H9 (cell line): ENCODE measurements at regions not wholly inside any gene's neighbourhood (a gene's known extent, or its start where the extent isn't known, plus 50 kb on each side); places are given as distances from the start of the nearest gene placed in this dataset.

ENCODE experiments used
- DNase-seq: peaks from one replicate; pipeline ENCODE4 v3.0.0-alpha.2; 2017
- H2AFZ ChIP-seq: one replicate; pipeline ENCODE4 v1.6.1; 2013; ENCODE audit warnings: mild to moderate bottlenecking, low read length, control low read depth, moderate library complexity
- H2AK5ac ChIP-seq: 2 replicates; pipeline ENCODE4 v1.6.1; 2013; ENCODE audit warnings: low read length, control low read depth, mixed read lengths; ENCODE audit not compliant: insufficient read length
- H2BK120ac ChIP-seq: one replicate; pipeline ENCODE4 v1.6.1; 2013; ENCODE audit warnings: low read depth, mild to moderate bottlenecking, low read length, control low read depth, inconsistent platforms; ENCODE audit not compliant: poor library complexity, severe bottlenecking
- H2BK12ac ChIP-seq: 2 replicates; pipeline ENCODE4 v1.6.1; 2013; ENCODE audit warnings: low read length, control low read depth, mixed read lengths, low read depth; ENCODE audit not compliant: insufficient read length
- H2BK15ac ChIP-seq: 2 replicates; pipeline ENCODE4 v1.6.1; 2013; ENCODE audit warnings: low read depth, low read length, control low read depth
- H2BK20ac ChIP-seq: one replicate; pipeline ENCODE4 v1.6.1; 2013; ENCODE audit warnings: low read depth, mild to moderate bottlenecking, low read length, control low read depth, inconsistent platforms; ENCODE audit not compliant: poor library complexity, severe bottlenecking
- H2BK5ac ChIP-seq: 2 replicates; pipeline ENCODE4 v1.6.1; 2013; ENCODE audit warnings: low read length, control low read depth, mixed read lengths; ENCODE audit not compliant: insufficient read length
- H3K14ac ChIP-seq: 2 replicates; pipeline ENCODE4 v1.6.1; 2013; ENCODE audit warnings: low read length, control low read depth; ENCODE audit not compliant: insufficient read depth
- H3K18ac ChIP-seq: 2 replicates; pipeline ENCODE4 v1.6.1; 2013; ENCODE audit warnings: low read depth, mild to moderate bottlenecking, mixed read lengths, low read length, control low read depth; ENCODE audit not compliant: insufficient read length
- H3K23ac ChIP-seq: 2 replicates; pipeline ENCODE4 v1.6.1; 2013; ENCODE audit warnings: low read length, control low read depth, mixed read lengths, low read depth; ENCODE audit not compliant: insufficient read length
- H3K23me2 ChIP-seq: 2 replicates; pipeline ENCODE4 v1.6.1; 2013; ENCODE audit warnings: low read depth, mild to moderate bottlenecking, mixed read lengths, low read length, control low read depth; ENCODE audit not compliant: insufficient read length, poor library complexity, severe bottlenecking
- H3K27ac ChIP-seq: 2 replicates; pipeline ENCODE4 v1.5.1; 2013; ENCODE audit warnings: low read length, control low read depth, mixed read lengths, low read depth; ENCODE audit not compliant: insufficient read length
- H3K27me3 ChIP-seq: 2 replicates; pipeline ENCODE4 v1.6.1; 2013; ENCODE audit warnings: low read length, control low read depth, inconsistent platforms; ENCODE audit not compliant: insufficient read depth
- H3K4ac ChIP-seq: 2 replicates; pipeline ENCODE4 v1.6.1; 2013; ENCODE audit warnings: low read depth, mild to moderate bottlenecking, control low read depth, inconsistent platforms, low read length, moderate library complexity
- H3K4me1 ChIP-seq: 2 replicates; pipeline ENCODE4 v1.6.1; 2013; ENCODE audit warnings: low read length, control low read depth, inconsistent platforms; ENCODE audit not compliant: insufficient read depth
- H3K4me2 ChIP-seq: 2 replicates; pipeline ENCODE4 v1.6.1; 2013; ENCODE audit warnings: low read length, control low read depth, mixed read lengths; ENCODE audit not compliant: insufficient read length, insufficient read depth
- H3K56ac ChIP-seq: 2 replicates; pipeline ENCODE4 v1.6.1; 2013; ENCODE audit warnings: low read depth, mild to moderate bottlenecking, mixed read lengths, low read length, control low read depth; ENCODE audit not compliant: insufficient read length
- H3K79me1 ChIP-seq: 2 replicates; pipeline ENCODE4 v1.6.1; 2013; ENCODE audit warnings: low read depth, mild to moderate bottlenecking, moderate library complexity, low read length, control low read depth, inconsistent platforms; ENCODE audit not compliant: insufficient read depth, poor library complexity, severe bottlenecking
- H3K79me2 ChIP-seq: 2 replicates; pipeline ENCODE4 v1.6.1; 2013; ENCODE audit warnings: low read length, control low read depth, inconsistent platforms; ENCODE audit not compliant: insufficient read depth
- H3K9ac ChIP-seq: 2 replicates; pipeline ENCODE4 v1.6.1; 2013; ENCODE audit warnings: low read length, control low read depth, mixed read lengths; ENCODE audit not compliant: insufficient read length; ENCODE audit errors: extremely low read depth
- H3K9me3 ChIP-seq: one replicate; pipeline ENCODE4 v1.6.1; 2013; ENCODE audit warnings: low read depth, low read length, inconsistent platforms; ENCODE audit not compliant: control insufficient read depth
- H3T11ph ChIP-seq: one replicate; pipeline ENCODE4 v1.6.1; 2013; ENCODE audit warnings: mild to moderate bottlenecking, low read length, control low read depth, inconsistent platforms
- H4K20me1 ChIP-seq: one replicate; pipeline ENCODE4 v1.6.1; 2013; ENCODE audit not compliant: control insufficient read depth, insufficient read length, insufficient read depth
- H4K5ac ChIP-seq: 2 replicates; pipeline ENCODE4 v1.6.1; 2013; ENCODE audit warnings: low read depth, mild to moderate bottlenecking, mixed read lengths, low read length, control low read depth; ENCODE audit not compliant: insufficient read length
- H4K8ac ChIP-seq: replicated peaks from 2 replicates; pipeline ENCODE4 v1.6.1; 2013; ENCODE audit warnings: low read length, control low read depth, mixed read lengths, low read depth; ENCODE audit not compliant: insufficient read length
- H4K91ac ChIP-seq: 2 replicates; pipeline ENCODE4 v1.6.1; 2013; ENCODE audit warnings: low read depth, mild to moderate bottlenecking, moderate library complexity, mixed read lengths, low read length, control low read depth; ENCODE audit not compliant: insufficient read length
- H3K27ac Mint-ChIP-seq, 3 experiments: 2 replicates in 2 of 3; 3 replicates in 1 of 3; pipeline ENCODE4 v1.8.0; 2020 to 2021; ENCODE audit warnings: mixed read lengths in 3 of 3, mild to moderate bottlenecking in 1 of 3, moderate library complexity in 1 of 3
- H3K27me3 Mint-ChIP-seq: 2 replicates; pipeline ENCODE4 v1.8.0; 2021; ENCODE audit warnings: low read depth, mild to moderate bottlenecking, moderate library complexity, mixed read lengths
- H3K36me3 Mint-ChIP-seq, 3 experiments: 2 replicates in 2 of 3; 3 replicates in 1 of 3; pipeline ENCODE4 v1.8.0; 2020 to 2021; ENCODE audit warnings: low read depth in 3 of 3, mixed read lengths in 3 of 3; ENCODE audit not compliant: insufficient read depth in 1 of 3
- H3K4me1 Mint-ChIP-seq, 2 experiments: 2 replicates each; pipeline ENCODE4 v1.8.0; 2020; ENCODE audit warnings: mixed read lengths in 2 of 2
- H3K4me3 Mint-ChIP-seq, 2 experiments: 2 replicates in 1 of 2; 3 replicates in 1 of 2; pipeline ENCODE4 v1.8.0; 2020 to 2021; ENCODE audit warnings: mild to moderate bottlenecking in 2 of 2, mixed read lengths in 2 of 2, moderate library complexity in 1 of 2
- H3K9me3 Mint-ChIP-seq, 2 experiments: 2 replicates in 1 of 2; 3 replicates in 1 of 2; pipeline ENCODE4 v1.8.0; 2020; ENCODE audit warnings: mild to moderate bottlenecking in 2 of 2, mixed read lengths in 2 of 2, moderate library complexity in 1 of 2
- CTCF ChIP-seq: fragments of 200-600 bp; sonication (generic); conservative IDR thresholded peaks from 3 replicates; pipeline ENCODE4 v1.8.0; 2021; ENCODE audit warnings: antibody characterized with exemption, mild to moderate bottlenecking

- Histone ChIP-seq H3K79me1 (no peaks in the 10 kb centered on the region), H3K18ac (no peak overlapping the region), H2AK5ac (no peak overlapping the region), H2BK20ac (no peak overlapping the region), H3K23me2 (no peaks in the 10 kb centered on the region), H3K4me2 (no peak overlapping the region), H3K27ac (no peak overlapping the region), H3T11ph (no peak overlapping the region), H2AFZ (no peak overlapping the region), H2BK15ac (no peak overlapping the region), H2BK12ac (no peak overlapping the region), H3K9ac (no peak overlapping the region), H2BK5ac (no peak overlapping the region), H3K4me1 (no peaks in the 10 kb centered on the region), H4K91ac (no peak overlapping the region), H4K20me1 (no peaks in the 10 kb centered on the region), H4K8ac (no peak overlapping the region), H4K5ac (no peak overlapping the region), H3K9me3 (no peaks in the 10 kb centered on the region), H3K56ac (no peak overlapping the region), H3K23ac (no peak overlapping the region), H3K14ac (no peak overlapping the region), H3K4ac (no peak overlapping the region), H3K27me3 (no peaks in the 10 kb centered on the region), H3K79me2 (no peaks in the 10 kb centered on the region), H2BK120ac (no peak overlapping the region)
- Mint-ChIP-seq H3K27me3 (no peaks in the 10 kb centered on the region), H3K27ac (no peak overlapping the region), H3K9me3 (no peaks in the 10 kb centered on the region), H3K4me1 (no peaks in the 10 kb centered on the region), H3K4me3 (no peak overlapping the region), H3K36me3 (no peaks in the 10 kb centered on the region)
- no peak for DNase-seq
- no peak for TF ChIP-seq CTCF
These were observed 892.5 kb downstream of the PLA2G4A start for GRCh38 chr1:187721216-187721615.
